ENCODE measurements at regions not wholly inside any gene's neighbourhood (a gene's known extent, or its start where the extent isn't known, plus 50 kb on each side); places are given as distances from the start of the nearest gene placed in this dataset.

- TF ChIP-seq CTCF (IDR thresholded peaks at IDR 0.05) (no peak), POLR2A (IDR thresholded peaks at IDR 0.05) (no peak), EP300 (IDR thresholded peaks at IDR 0.05) (no peak), POLR2AphosphoS5 (IDR thresholded peaks at IDR 0.05) (no peak)
Measured at GRCh38 chr10:120253131-120253530, 203.9 kb upstream of the PLPP4 start.
